NOMO-1 treated with DMSO at 0.1 percent for 48 hours (cell line): ENCODE measurements at regions not wholly inside any gene's neighbourhood (a gene's known extent, or its start where the extent isn't known, plus 50 kb on each side); places are given as distances from the start of the nearest gene placed in this dataset.
"Not testable (repeated sequence)": the region's sequence is repeated elsewhere in the genome, so short reads cannot be mapped to it uniquely, and the experiment has no call there.

Experiments used
- DNase-seq: peaks from one replicate; lab custom pipeline; 2025; ENCODE audit not compliant: unreplicated experiment; lab: John Stamatoyannopoulos, UW

DNA sequence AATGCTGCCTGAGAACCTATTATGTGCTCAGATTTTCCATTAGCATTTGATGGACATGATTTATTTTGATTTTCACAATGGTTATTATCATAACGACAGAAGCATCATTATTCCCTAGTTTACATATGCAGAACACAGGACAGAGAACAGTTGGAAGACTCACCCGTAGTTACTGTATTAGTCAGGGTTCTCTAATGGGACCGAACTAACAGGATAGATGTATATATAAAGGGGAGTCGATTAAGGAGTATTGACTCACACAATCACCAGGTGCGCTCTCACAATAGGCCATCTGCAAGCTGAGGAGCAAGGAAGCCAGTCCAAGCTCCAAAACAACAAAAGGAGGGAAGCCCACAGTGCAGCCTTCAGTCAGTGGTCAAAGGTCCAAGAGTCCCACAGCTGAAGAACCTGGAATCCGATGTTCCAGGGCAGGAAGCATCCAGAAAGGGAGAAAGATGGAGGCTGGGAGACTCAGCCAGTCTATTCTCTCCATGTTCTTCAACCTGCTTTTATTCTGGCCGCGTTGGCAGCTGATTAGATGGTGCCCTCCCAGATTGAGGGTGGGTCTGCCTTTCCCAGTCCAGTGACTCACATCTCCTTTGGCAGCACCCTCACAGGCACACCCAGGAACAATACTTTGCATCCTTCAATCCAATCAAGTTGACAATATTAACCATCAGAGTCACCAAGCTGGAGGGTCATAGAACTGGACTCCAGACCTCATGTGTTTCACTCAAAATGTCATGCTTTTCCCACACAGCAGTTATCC is 92.7 kb upstream of the XYLT1 start:
- DNase-seq: no peak

- no peak for DNase-seq
Observed at GRCh38 chr16:17561056-17561455, 90.3 kb upstream of the XYLT1 start.

DNA sequence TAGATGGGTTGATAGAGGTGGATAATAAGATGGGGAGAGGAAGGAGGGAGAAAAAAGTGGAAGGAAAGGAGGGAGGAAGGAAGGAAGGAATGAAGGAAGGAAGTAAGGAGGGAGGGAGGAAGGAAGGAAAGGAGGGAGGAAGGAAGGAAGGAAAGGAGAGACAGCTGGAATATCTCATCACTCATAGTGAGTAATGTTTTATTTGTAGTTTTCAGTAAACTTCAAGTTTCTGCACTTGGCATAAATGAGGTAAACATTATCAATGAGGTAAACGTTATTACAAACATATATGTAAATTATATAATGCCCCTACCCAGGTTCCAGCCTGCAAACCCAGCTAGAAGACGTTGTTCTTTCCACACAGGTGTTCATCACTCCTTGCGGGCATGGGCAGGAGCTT is 89.8 kb upstream of the XYLT1 start:
- no peak for DNase-seq

- no peak for DNase-seq
Observed at GRCh38 chr16:17559394-17559793, 88.6 kb upstream of the XYLT1 start.

DNA sequence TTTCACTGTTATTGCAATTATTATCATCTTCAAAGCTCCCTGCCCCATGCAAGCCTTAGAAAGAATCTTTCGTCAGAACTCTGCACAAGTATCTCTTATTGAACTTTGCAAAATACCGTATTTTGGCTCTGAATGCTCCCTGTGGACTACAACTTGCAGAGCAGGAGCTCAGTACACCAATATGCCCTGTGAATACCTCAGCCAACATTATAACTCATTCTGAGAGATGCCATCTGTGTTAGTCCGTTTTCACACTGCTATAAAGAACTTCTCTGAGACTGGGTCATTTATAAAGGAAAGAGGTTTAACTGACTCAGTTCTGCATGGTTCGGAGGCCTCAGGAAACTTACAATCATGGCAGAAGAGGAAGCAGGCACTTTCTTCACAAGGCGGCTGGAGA is 87.2 kb upstream of the XYLT1 start:
- no peak for DNase-seq

DNA sequence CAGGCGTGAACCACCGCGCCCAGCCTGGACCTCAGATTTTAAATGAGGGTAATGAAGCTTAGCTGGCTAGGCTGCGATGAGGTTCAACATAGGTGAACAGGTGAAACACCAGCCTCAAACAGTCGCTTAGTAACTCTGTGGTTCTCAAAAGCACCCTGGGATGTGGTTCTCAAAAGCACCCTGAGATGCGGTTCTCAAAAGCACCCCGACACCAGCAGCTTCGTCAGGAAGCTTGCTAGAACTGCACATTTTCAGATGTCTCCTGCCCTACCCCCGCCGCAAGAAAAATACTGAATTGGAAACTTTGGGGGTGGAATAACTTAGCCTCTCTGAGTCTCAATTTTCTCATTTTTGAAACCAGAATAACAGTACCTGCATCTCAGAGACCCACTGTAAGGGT is 86.7 kb upstream of the XYLT1 start:
- no peak for DNase-seq

- no peak for DNase-seq
Observed at GRCh38 chr16:17556276-17557052, 85.7 kb upstream of the XYLT1 start.

- no peak for DNase-seq
Observed at GRCh38 chr16:17555176-17555575, 84.4 kb upstream of the XYLT1 start.

DNA sequence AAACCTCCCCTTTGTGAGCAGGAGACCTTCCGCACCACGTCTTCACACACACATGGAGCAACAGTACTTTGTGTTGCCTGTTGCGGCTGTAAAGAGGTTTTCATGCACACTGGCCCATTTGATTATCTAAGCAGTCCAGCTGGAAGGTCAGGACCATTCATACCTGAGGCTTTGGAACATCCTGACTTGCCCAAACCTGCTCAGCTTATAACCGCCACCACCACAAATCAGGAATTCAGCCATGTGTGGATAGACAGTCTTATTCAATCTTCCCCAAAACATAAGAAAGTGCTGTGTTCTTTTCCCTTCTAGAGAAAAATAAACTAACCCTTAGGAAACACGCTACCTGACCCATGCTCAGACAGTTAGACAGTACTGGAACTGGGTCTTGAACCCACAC is 81.6 kb upstream of the XYLT1 start:
- no peak for DNase-seq

- DNase-seq: not testable (repeated sequence)
Observed at GRCh38 chr16:17551682-17552081, 80.9 kb upstream of the XYLT1 start.

- no peak for DNase-seq
Observed at GRCh38 chr16:17548825-17549224, 78.1 kb upstream of the XYLT1 start.

DNA sequence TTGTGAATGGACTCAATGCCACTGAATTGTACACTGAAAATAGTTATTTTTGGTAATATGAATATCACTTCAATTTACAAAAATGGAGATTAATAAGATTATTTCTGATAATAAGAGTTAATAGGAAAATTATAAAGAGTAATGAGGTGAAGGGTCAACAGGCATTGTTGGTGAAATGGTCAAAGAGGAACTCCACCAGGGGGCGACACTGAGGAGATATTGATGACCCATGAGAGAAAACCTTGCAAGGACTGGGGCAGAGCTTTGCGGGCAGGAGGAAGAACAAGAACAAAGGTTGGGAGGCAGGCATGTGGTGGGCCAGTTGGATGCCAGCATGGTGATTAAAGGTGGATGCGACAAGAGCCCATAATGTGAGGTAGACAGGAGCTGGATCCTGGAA is 74.0 kb upstream of the XYLT1 start:
- no peak for DNase-seq

DNA sequence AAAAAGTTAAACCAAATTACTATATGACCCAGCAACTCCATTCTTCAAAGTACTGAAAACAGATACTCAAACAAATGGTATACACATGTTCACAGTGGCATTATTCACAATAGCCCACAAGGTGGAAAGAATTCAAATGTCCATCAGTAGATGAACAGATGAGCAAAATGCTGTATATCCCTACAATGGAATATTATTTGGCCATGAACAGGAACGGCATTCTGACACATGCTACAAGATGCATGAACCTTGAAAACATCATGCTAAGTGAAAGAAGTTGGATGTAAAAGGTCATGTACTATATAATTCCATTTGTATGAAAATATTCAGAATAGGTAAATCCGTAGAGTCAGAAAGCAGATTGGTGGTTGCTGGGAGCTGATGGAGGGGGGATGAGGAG is 73.5 kb upstream of the XYLT1 start:
- no peak for DNase-seq

DNA sequence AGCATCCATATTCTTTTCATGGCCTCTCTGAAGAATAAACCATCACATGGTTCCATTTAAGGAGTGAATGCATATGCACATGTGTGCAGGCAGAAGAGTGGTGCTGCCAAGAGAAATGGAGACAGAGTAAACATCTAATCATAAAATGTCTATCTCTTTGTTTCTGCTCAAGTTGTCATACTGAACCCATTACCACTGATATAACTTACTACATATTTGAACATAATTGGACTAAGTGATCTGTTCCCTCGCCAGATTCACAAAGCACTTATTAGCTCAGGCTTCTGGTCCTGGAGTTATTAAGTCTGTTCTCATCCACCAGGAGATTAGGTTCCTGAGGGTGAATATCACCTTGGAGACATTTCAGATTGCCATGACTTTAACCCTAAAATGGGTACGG is 72.3 kb upstream of the XYLT1 start:
- no peak for DNase-seq

DNA sequence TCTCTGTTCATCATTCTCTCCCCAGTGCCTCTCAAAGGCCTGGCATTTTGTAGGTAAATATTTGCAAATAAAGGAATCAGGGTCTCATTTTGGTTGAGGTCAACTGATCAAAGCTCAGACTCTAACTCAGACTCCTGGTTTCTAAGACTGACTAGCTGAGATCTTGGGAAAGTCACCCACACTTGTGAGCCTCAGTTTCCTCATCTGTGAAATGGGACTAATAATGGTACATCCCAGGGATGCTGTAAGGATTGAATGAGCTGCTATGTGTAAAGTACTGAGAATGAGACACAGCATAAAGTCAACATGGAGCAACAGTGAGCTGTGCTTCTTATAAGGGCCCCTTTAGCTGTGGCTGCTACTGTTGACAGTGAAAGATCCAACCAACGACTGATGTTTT is 70.6 kb upstream of the XYLT1 start:
- DNase-seq: no peak

GRCh38 chr16:17538927-17539326 is 68.2 kb upstream of the XYLT1 start:
- DNase-seq: no peak

- peak; percentile 5 for DNase-seq
Observed at GRCh38 chr16:17532338-17532995, 61.7 kb upstream of the XYLT1 start.

DNA sequence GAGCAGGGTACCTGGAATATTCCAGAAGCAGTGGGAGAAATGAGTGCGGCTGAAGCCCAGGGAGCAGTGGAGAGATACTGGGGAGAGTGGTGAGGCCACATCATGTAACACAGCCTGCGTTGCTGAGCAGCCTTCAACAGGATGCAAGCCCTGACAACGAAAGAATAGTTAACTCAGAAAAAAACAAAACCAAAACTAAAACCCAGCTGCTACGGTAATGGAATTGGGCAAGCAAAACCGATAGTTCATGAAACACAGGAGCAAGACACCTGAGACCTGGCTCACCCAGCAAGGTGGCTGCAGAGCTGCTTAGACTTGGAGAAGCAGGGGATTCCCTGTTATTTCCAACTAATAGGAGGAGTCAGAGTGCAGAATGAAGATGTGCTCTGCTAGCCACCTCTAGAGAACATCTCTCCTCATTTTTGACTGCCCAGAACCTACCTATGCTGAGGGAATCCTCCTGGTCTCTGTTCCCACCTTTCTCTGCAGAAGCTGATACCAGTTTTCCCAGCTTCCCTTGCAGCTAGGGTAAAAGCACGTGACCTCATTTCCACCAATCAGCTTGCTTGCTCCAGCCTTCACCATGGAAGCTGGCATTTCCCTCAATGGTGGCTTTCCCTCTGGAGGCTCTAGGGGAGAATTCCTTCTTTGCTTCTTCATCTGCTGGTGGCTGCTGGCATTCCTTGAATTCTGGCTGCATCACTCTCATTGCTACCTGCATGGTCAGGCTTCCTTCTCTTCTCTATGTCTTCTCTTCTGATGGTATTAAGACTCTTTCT is 59.4 kb upstream of the XYLT1 start:
- DNase-seq: peak; percentile 6

DNA sequence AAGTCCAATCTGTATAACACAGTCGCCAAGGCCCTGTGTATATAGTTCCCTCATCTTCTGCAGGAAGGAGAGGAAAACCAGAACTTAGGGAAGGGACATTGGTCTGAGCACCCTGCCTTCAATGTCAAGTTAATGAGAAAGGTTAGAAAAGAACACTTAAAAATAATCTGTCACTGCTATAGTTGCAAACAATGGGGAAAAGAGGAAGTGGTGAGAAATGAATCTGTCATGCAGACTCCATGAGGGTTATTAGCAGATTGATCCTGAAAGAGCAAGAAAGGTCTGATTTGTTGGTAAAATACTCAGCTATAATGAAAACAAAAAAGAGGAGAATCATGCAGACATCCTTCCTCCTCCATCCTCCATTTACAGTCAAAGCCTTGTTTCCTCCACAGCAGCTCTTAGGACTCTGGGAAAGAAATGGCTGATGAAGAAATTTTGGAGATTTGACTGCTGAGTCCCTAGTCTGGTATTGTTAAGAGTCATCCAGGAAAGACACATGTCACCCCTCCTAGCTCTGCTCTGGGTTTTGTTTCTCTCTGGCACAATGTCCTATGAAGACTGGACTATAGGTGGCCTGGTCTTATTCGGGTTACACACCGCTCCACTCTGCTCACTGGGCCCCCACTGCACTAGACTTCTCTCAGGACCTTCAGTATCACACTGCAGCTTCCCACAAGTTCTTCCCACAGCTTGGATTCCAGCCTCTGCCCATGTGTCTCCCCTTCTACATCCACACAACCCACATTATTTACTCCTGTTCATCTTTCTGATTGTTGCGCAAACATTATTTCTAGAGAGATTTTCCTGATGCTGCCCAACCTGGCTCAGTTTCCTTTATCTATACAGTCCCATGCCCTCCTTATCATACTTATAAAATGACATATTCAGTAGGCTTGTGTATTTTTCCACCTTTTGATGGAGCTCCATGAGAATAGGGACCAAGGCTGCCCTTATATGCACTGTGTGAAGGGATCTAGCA is 56.5 kb upstream of the XYLT1 start:
- peak; percentile 89 for DNase-seq

GRCh38 chr16:17524656-17525055 is 53.9 kb upstream of the XYLT1 start:
- no peak for DNase-seq
